PFSK-1 (cell line): ENCODE measurements at regions not wholly inside any gene's neighbourhood (a gene's known extent, or its start where the extent isn't known, plus 50 kb on each side); places are given as distances from the start of the nearest gene placed in this dataset.

Source experiments
- POLR2AphosphoS5 ChIP-seq: IDR thresholded peaks from 2 replicates; pipeline ENCODE4 v1.6.1; 2012; ENCODE audit warnings: low read depth, mild to moderate bottlenecking, control low read depth, low read length, moderate library complexity
- SIN3A ChIP-seq: IDR thresholded peaks from 2 replicates; pipeline ENCODE4 v1.6.1; 2012; ENCODE audit warnings: mild to moderate bottlenecking, low read length, moderate library complexity, borderline replicate concordance; ENCODE audit not compliant: insufficient read depth
- TAF1 ChIP-seq: IDR thresholded peaks from 2 replicates; pipeline ENCODE4 v1.6.1; 2012; ENCODE audit warnings: low read length, control low read depth, borderline replicate concordance; ENCODE audit not compliant: insufficient read depth
- TF ChIP-seq, protein P1 (sequence below), 2 experiments: IDR thresholded peaks; 2 replicates each; pipeline versions ENCODE4 v1.6.1 to v1.8.0; 2011 to 2012; ENCODE audit warnings: low read depth in 2 of 2, low read length in 2 of 2, control low read depth in 1 of 2, inconsistent platforms in 1 of 2, mild to moderate bottlenecking in 1 of 2, moderate library complexity in 1 of 2; ENCODE audit not compliant: insufficient read depth in 1 of 2

DNA sequence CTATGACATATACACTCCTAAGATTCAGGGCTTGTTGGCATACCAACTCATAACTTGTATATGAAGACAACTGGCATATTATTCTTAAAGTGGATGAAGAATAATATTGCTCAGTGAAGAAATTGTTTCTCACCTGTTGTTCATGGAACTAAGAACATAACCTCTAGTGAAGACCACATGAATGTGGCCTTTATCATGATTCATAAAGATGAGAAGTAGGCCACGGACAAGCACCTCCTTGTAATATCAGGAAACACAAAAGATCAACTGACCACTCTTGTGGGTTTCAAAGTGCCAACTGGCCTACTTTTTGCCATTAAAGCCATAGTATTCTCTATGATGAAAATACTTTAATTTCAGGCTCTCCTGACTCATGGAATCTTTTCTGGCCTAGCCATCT is 407.4 kb downstream of the GRB14 start:
- TF ChIP-seq, protein P1, sequence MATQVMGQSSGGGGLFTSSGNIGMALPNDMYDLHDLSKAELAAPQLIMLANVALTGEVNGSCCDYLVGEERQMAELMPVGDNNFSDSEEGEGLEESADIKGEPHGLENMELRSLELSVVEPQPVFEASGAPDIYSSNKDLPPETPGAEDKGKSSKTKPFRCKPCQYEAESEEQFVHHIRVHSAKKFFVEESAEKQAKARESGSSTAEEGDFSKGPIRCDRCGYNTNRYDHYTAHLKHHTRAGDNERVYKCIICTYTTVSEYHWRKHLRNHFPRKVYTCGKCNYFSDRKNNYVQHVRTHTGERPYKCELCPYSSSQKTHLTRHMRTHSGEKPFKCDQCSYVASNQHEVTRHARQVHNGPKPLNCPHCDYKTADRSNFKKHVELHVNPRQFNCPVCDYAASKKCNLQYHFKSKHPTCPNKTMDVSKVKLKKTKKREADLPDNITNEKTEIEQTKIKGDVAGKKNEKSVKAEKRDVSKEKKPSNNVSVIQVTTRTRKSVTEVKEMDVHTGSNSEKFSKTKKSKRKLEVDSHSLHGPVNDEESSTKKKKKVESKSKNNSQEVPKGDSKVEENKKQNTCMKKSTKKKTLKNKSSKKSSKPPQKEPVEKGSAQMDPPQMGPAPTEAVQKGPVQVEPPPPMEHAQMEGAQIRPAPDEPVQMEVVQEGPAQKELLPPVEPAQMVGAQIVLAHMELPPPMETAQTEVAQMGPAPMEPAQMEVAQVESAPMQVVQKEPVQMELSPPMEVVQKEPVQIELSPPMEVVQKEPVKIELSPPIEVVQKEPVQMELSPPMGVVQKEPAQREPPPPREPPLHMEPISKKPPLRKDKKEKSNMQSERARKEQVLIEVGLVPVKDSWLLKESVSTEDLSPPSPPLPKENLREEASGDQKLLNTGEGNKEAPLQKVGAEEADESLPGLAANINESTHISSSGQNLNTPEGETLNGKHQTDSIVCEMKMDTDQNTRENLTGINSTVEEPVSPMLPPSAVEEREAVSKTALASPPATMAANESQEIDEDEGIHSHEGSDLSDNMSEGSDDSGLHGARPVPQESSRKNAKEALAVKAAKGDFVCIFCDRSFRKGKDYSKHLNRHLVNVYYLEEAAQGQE (IDR thresholded peaks at IDR 0.05; ENCODE audit: insufficient read depth in 1 of 2, low read depth in 2 of 2, low read length in 2 of 2): no peak
- no peak for TF ChIP-seq POLR2AphosphoS5
- TF ChIP-seq TAF1: no peak
- no peak for TF ChIP-seq SIN3A
